ENCODE measurements at regions not wholly inside any gene's neighbourhood (a gene's known extent, or its start where the extent isn't known, plus 50 kb on each side); places are given as distances from the start of the nearest gene placed in this dataset.

GRCh38 chr2:64876137-64876647 is 113.0 kb upstream of the SLC1A4 start:
- Histone ChIP-seq H4K8ac (ENCODE audit: low read depth, low read length) (no peak overlapping the region), H3K27ac (replicated peaks; ENCODE audit: low read length) (peak overlapping the region; percentile 91), H3K27me3 (ENCODE audit: control insufficient read depth in 3 of 3, insufficient read depth in 3 of 3, low read depth in 1 of 3, low read length in 3 of 3) (peaks cover 0 to 3% (median 0%) of the 10 kb centered on the region in 3 experiments), H2BK5ac (ENCODE audit: low read length) (no peak overlapping the region), H3K9ac (ENCODE audit: low read depth, low read length, poor library complexity) (no peak overlapping the region), H3K4ac (ENCODE audit: low read length) (no peak overlapping the region), H3K23ac (ENCODE audit: low read depth, low read length, poor library complexity) (no peak overlapping the region), H2BK12ac (ENCODE audit: low read length) (no peak overlapping the region), H2BK120ac (ENCODE audit: low read depth, low read length) (no peak overlapping the region), H3K79me1 (ENCODE audit: low read depth, low read length) (no peaks in the 10 kb centered on the region), H3K4me3 (ENCODE audit: low read length in 2 of 2) (no peak overlapping the region), H2AFZ (ENCODE audit: low read length) (peak overlapping the region; percentile 25), H3K4me2 (ENCODE audit: insufficient read depth, low read length, poor library complexity, severe bottlenecking) (peak overlapping the region; percentile 27), H3K4me1 (ENCODE audit: control insufficient read depth in 2 of 2, insufficient read depth in 1 of 2, low read depth in 1 of 2, low read length in 2 of 2) (peaks cover 5 to 7% of the 10 kb centered on the region in 2 donors), H2BK15ac (ENCODE audit: low read length) (no peak overlapping the region), H3K14ac (ENCODE audit: low read length) (no peak overlapping the region), H3K9me3 (replicated peaks in 1 of 2; ENCODE audit: control insufficient read depth in 2 of 2, insufficient read depth in 1 of 2, low read depth in 1 of 2, low read length in 2 of 2) (no peaks in the 10 kb centered on the region), H3K18ac (ENCODE audit: low read length) (no peak overlapping the region), H3K36me3 (replicated peaks in 1 of 2; ENCODE audit: control insufficient read depth in 2 of 2, insufficient read depth in 2 of 2, low read length in 2 of 2) (no peaks in the 10 kb centered on the region), H2AK5ac (ENCODE audit: low read depth, low read length) (no peak overlapping the region), H4K91ac (ENCODE audit: low read depth, low read length, poor library complexity) (no peak overlapping the region)
- DNase-seq (ENCODE audit: low spot score): peak; percentile 76
- no CpG with 5 or more reads among the region's 3 CpGs for WGBS, 2 donors (ENCODE audit: extremely low coverage in 2 of 2, insufficient read length in 2 of 2, insufficient replicate concordance in 1 of 2)

GRCh38 chr2:64879745-64880144 is 109.5 kb upstream of the SLC1A4 start:
- H2AK5ac ChIP-seq (ENCODE audit: low read depth, low read length): no peak overlapping the region
- H3K14ac ChIP-seq (ENCODE audit: low read length): no peak overlapping the region
- no peak overlapping the region for H3K4me3 ChIP-seq (ENCODE audit: low read length in 2 of 2)
- H3K9ac ChIP-seq (ENCODE audit: low read depth, low read length, poor library complexity): no peak overlapping the region
- no peaks in the 10 kb centered on the region for H3K79me1 ChIP-seq (ENCODE audit: low read depth, low read length)
- H2BK5ac ChIP-seq (ENCODE audit: low read length): no peak overlapping the region
- WGBS, 2 donors (ENCODE audit: extremely low coverage in 2 of 2, insufficient read length in 2 of 2, insufficient replicate concordance in 1 of 2): no CpG with 5 or more reads among the region's 5 CpGs
- H3K27me3 ChIP-seq (ENCODE audit: control insufficient read depth in 3 of 3, insufficient read depth in 3 of 3, low read depth in 1 of 3, low read length in 3 of 3): peaks cover 0 to 3% (median 0%) of the 10 kb centered on the region in 3 experiments
- no peak overlapping the region for H3K23ac ChIP-seq (ENCODE audit: low read depth, low read length, poor library complexity)
- no peaks in the 10 kb centered on the region for H3K9me3 ChIP-seq (replicated peaks in 1 of 2; ENCODE audit: control insufficient read depth in 2 of 2, insufficient read depth in 1 of 2, low read depth in 1 of 2, low read length in 2 of 2)
- H3K27ac ChIP-seq (replicated peaks; ENCODE audit: low read length): no peak overlapping the region
- no peak overlapping the region for H2BK12ac ChIP-seq (ENCODE audit: low read length)
- no peak for DNase-seq (ENCODE audit: low spot score)
- no peak overlapping the region for H3K4me2 ChIP-seq (ENCODE audit: insufficient read depth, low read length, poor library complexity, severe bottlenecking)
- no peak overlapping the region for H3K4ac ChIP-seq (ENCODE audit: low read length)
- H3K18ac ChIP-seq (ENCODE audit: low read length): no peak overlapping the region
- H2AFZ ChIP-seq (ENCODE audit: low read length): no peak overlapping the region
- H2BK15ac ChIP-seq (ENCODE audit: low read length): no peak overlapping the region
- H2BK120ac ChIP-seq (ENCODE audit: low read depth, low read length): no peak overlapping the region
- peaks cover 4 to 5% of the 10 kb centered on the region in 2 donors for H3K4me1 ChIP-seq (ENCODE audit: control insufficient read depth in 2 of 2, insufficient read depth in 1 of 2, low read depth in 1 of 2, low read length in 2 of 2)
- no peaks in the 10 kb centered on the region for H3K36me3 ChIP-seq (replicated peaks in 1 of 2; ENCODE audit: control insufficient read depth in 2 of 2, insufficient read depth in 2 of 2, low read length in 2 of 2)
- no peak overlapping the region for H4K91ac ChIP-seq (ENCODE audit: low read depth, low read length, poor library complexity)
- H4K8ac ChIP-seq (ENCODE audit: low read depth, low read length): no peak overlapping the region

- Histone ChIP-seq H3K4me3 (ENCODE audit: low read length in 2 of 2) (no peak overlapping the region), H3K9me3 (replicated peaks in 1 of 2; ENCODE audit: control insufficient read depth in 2 of 2, insufficient read depth in 1 of 2, low read depth in 1 of 2, low read length in 2 of 2) (no peaks in the 10 kb centered on the region), H2AFZ (ENCODE audit: low read length) (no peak overlapping the region), H3K27me3 (ENCODE audit: control insufficient read depth in 3 of 3, insufficient read depth in 3 of 3, low read depth in 1 of 3, low read length in 3 of 3) (peaks cover 0 to 3% (median 0%) of the 10 kb centered on the region in 3 experiments), H2BK15ac (ENCODE audit: low read length) (no peak overlapping the region), H3K27ac (replicated peaks; ENCODE audit: low read length) (no peak overlapping the region), H2BK12ac (ENCODE audit: low read length) (peak overlapping the region; percentile 53), H4K91ac (ENCODE audit: low read depth, low read length, poor library complexity) (no peak overlapping the region), H3K36me3 (replicated peaks in 1 of 2; ENCODE audit: control insufficient read depth in 2 of 2, insufficient read depth in 2 of 2, low read length in 2 of 2) (no peaks in the 10 kb centered on the region), H2BK120ac (ENCODE audit: low read depth, low read length) (no peak overlapping the region), H4K8ac (ENCODE audit: low read depth, low read length) (no peak overlapping the region), H3K4me2 (ENCODE audit: insufficient read depth, low read length, poor library complexity, severe bottlenecking) (no peak overlapping the region), H3K4me1 (ENCODE audit: control insufficient read depth in 2 of 2, insufficient read depth in 1 of 2, low read depth in 1 of 2, low read length in 2 of 2) (peaks cover 3 to 4% of the 10 kb centered on the region in 2 donors), H3K9ac (ENCODE audit: low read depth, low read length, poor library complexity) (no peak overlapping the region), H3K4ac (ENCODE audit: low read length) (no peak overlapping the region), H3K14ac (ENCODE audit: low read length) (no peak overlapping the region), H2BK5ac (ENCODE audit: low read length) (no peak overlapping the region), H3K18ac (ENCODE audit: low read length) (peak overlapping the region; percentile 69), H3K79me1 (ENCODE audit: low read depth, low read length) (no peaks in the 10 kb centered on the region), H3K23ac (ENCODE audit: low read depth, low read length, poor library complexity) (no peak overlapping the region), H2AK5ac (ENCODE audit: low read depth, low read length) (no peak overlapping the region)
- WGBS, 2 donors (ENCODE audit: extremely low coverage in 2 of 2, insufficient read length in 2 of 2, insufficient replicate concordance in 1 of 2): no CpG with 5 or more reads among the region's 12 CpGs
- no peak for DNase-seq (ENCODE audit: low spot score)
Measured at GRCh38 chr2:64880193-64880951, 108.8 kb upstream of the SLC1A4 start.

- no peak for DNase-seq (ENCODE audit: low spot score)
- H3K9me3 ChIP-seq (replicated peaks in 1 of 2; ENCODE audit: control insufficient read depth in 2 of 2, insufficient read depth in 1 of 2, low read depth in 1 of 2, low read length in 2 of 2): no peaks in the 10 kb centered on the region
- no peaks in the 10 kb centered on the region for H3K36me3 ChIP-seq (replicated peaks in 1 of 2; ENCODE audit: control insufficient read depth in 2 of 2, insufficient read depth in 2 of 2, low read length in 2 of 2)
- no peak overlapping the region for H3K4ac ChIP-seq (ENCODE audit: low read length)
- no peak overlapping the region for H3K18ac ChIP-seq (ENCODE audit: low read length)
- H3K23ac ChIP-seq (ENCODE audit: low read depth, low read length, poor library complexity): no peak overlapping the region
- H3K27me3 ChIP-seq (ENCODE audit: control insufficient read depth in 3 of 3, insufficient read depth in 3 of 3, low read depth in 1 of 3, low read length in 3 of 3): peaks cover 0 to 3% (median 0%) of the 10 kb centered on the region in 3 experiments
- peaks cover 0 to 3% of the 10 kb centered on the region in 2 donors for H3K4me1 ChIP-seq (ENCODE audit: control insufficient read depth in 2 of 2, insufficient read depth in 1 of 2, low read depth in 1 of 2, low read length in 2 of 2)
- no peak overlapping the region for H2BK5ac ChIP-seq (ENCODE audit: low read length)
- H2BK120ac ChIP-seq (ENCODE audit: low read depth, low read length): no peak overlapping the region
- no peak overlapping the region for H3K14ac ChIP-seq (ENCODE audit: low read length)
- no peaks in the 10 kb centered on the region for H3K79me1 ChIP-seq (ENCODE audit: low read depth, low read length)
- no CpG with 5 or more reads among the region's 6 CpGs for WGBS, 2 donors (ENCODE audit: extremely low coverage in 2 of 2, insufficient read length in 2 of 2, insufficient replicate concordance in 1 of 2)
- no peak overlapping the region for H4K8ac ChIP-seq (ENCODE audit: low read depth, low read length)
- H3K4me2 ChIP-seq (ENCODE audit: insufficient read depth, low read length, poor library complexity, severe bottlenecking): no peak overlapping the region
- no peak overlapping the region for H2AK5ac ChIP-seq (ENCODE audit: low read depth, low read length)
- H2BK15ac ChIP-seq (ENCODE audit: low read length): no peak overlapping the region
- H2BK12ac ChIP-seq (ENCODE audit: low read length): no peak overlapping the region
- no peak overlapping the region for H3K27ac ChIP-seq (replicated peaks; ENCODE audit: low read length)
- H3K9ac ChIP-seq (ENCODE audit: low read depth, low read length, poor library complexity): no peak overlapping the region
- H4K91ac ChIP-seq (ENCODE audit: low read depth, low read length, poor library complexity): no peak overlapping the region
- H2AFZ ChIP-seq (ENCODE audit: low read length): no peak overlapping the region
- H3K4me3 ChIP-seq (ENCODE audit: low read length in 2 of 2): no peak overlapping the region
Measured at GRCh38 chr2:64881037-64881492, 108.1 kb upstream of the SLC1A4 start.
